Hepatocyte (in vitro differentiated cells): ENCODE measurements at regions not wholly inside any gene's neighbourhood (a gene's known extent, or its start where the extent isn't known, plus 50 kb on each side); places are given as distances from the start of the nearest gene placed in this dataset.

ENCODE experiments used
- DNase-seq: peaks from one replicate; pipeline ENCODE4 v3.0.0-alpha.2; 2016; ENCODE audit warnings: low spot score
- H2AFZ ChIP-seq: fragments of 200-600 bp; sonication (generic); 2 replicates; pipeline ENCODE4 v1.6.0; 2016; ENCODE audit warnings: antibody characterized with exemption, mild to moderate bottlenecking
- H3K27ac ChIP-seq: fragments of 200-600 bp; sonication (generic); 2 replicates; pipeline ENCODE4 v1.5.1; 2016; ENCODE audit warnings: mild to moderate bottlenecking
- H3K27me3 ChIP-seq: fragments of 200-600 bp; sonication (generic); 2 replicates; pipeline ENCODE4 v1.6.1; 2016
- H3K36me3 ChIP-seq: fragments of 200-600 bp; sonication (generic); replicated peaks from 2 replicates; pipeline ENCODE4 v1.5.1; 2016; ENCODE audit warnings: low read depth; ENCODE audit not compliant: insufficient read depth
- H3K4me1 ChIP-seq: fragments of 200-600 bp; sonication (generic); 2 replicates; pipeline ENCODE4 v1.5.1; 2016; ENCODE audit warnings: mild to moderate bottlenecking, moderate library complexity; ENCODE audit not compliant: insufficient read depth
- H3K4me2 ChIP-seq: fragments of 200-600 bp; sonication (generic); 2 replicates; pipeline ENCODE4 v1.6.0; 2016
- H3K4me3 ChIP-seq: fragments of 200-600 bp; sonication (generic); 2 replicates; pipeline ENCODE4 v1.5.1; 2016; ENCODE audit warnings: mild to moderate bottlenecking
- H3K79me2 ChIP-seq: fragments of 200-600 bp; sonication (generic); 2 replicates; pipeline ENCODE4 v1.6.0; 2017; ENCODE audit warnings: mild to moderate bottlenecking
- H3K9me2 ChIP-seq: fragments of 200-600 bp; sonication (generic); replicated peaks from 2 replicates; pipeline ENCODE4 v1.6.0; 2017; ENCODE audit warnings: mild to moderate bottlenecking; ENCODE audit not compliant: insufficient read depth
- H3K9me3 ChIP-seq: fragments of 200-600 bp; sonication (generic); 2 replicates; pipeline ENCODE4 v1.5.1; 2016; ENCODE audit warnings: low read depth, mild to moderate bottlenecking
- H4K20me1 ChIP-seq: fragments of 200-600 bp; sonication (generic); 2 replicates; pipeline ENCODE4 v1.6.0; 2016; ENCODE audit warnings: mild to moderate bottlenecking; ENCODE audit not compliant: insufficient read depth, poor library complexity, severe bottlenecking
- EZH2 ChIP-seq: fragments of 200-600 bp; sonication (generic); IDR thresholded peaks from 2 replicates; pipeline ENCODE4 v1.6.1; 2016; ENCODE audit warnings: antibody characterized with exemption, mild to moderate bottlenecking, borderline replicate concordance
- EZH2phosphoT487 ChIP-seq: fragments of 200-600 bp; sonication (generic); IDR thresholded peaks from one replicate; pipeline ENCODE4 v1.6.1; 2018; ENCODE audit warnings: antibody characterized with exemption, mild to moderate bottlenecking, low read depth, moderate library complexity; ENCODE audit not compliant: unreplicated experiment, severe bottlenecking
- WGBS: methylation state at CpG from one replicate; pipeline ENCODE4 v1.1.6; 2016; ENCODE audit warnings: low lambda C conversion rate; ENCODE audit errors: missing lambda C conversion rate; 5-methylcytosine and 5-hydroxymethylcytosine counted together
- TF ChIP-seq, protein P1 (sequence below): fragments of 200-600 bp; sonication (generic); IDR thresholded peaks from 2 replicates; pipeline ENCODE4 v1.5.1; 2016; ENCODE audit warnings: antibody characterized with exemption, mild to moderate bottlenecking; ENCODE audit not compliant: poor library complexity

GRCh38 chr12:90122681-90123080 lies 414.0 kb upstream of the ATP2B1 start:
- Histone ChIP-seq H3K4me2 (no peak overlapping the region), H3K36me3 (no peaks in the 10 kb centered on the region), H3K79me2 (no peaks in the 10 kb centered on the region), H3K4me1 (no peaks in the 10 kb centered on the region), H3K27me3 (no peaks in the 10 kb centered on the region), H4K20me1 (no peaks in the 10 kb centered on the region), H3K9me3 (peaks cover 15% of the 10 kb centered on the region), H2AFZ (no peak overlapping the region), H3K4me3 (no peak overlapping the region), H3K27ac (no peak overlapping the region), H3K9me2 (no peaks in the 10 kb centered on the region)
- WGBS, result 82% methylated on average over 3 of the region's 3 CpGs
- no peak for DNase-seq
- TF ChIP-seq, protein P1, sequence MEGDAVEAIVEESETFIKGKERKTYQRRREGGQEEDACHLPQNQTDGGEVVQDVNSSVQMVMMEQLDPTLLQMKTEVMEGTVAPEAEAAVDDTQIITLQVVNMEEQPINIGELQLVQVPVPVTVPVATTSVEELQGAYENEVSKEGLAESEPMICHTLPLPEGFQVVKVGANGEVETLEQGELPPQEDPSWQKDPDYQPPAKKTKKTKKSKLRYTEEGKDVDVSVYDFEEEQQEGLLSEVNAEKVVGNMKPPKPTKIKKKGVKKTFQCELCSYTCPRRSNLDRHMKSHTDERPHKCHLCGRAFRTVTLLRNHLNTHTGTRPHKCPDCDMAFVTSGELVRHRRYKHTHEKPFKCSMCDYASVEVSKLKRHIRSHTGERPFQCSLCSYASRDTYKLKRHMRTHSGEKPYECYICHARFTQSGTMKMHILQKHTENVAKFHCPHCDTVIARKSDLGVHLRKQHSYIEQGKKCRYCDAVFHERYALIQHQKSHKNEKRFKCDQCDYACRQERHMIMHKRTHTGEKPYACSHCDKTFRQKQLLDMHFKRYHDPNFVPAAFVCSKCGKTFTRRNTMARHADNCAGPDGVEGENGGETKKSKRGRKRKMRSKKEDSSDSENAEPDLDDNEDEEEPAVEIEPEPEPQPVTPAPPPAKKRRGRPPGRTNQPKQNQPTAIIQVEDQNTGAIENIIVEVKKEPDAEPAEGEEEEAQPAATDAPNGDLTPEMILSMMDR, result no peak
- no peak for TF ChIP-seq EZH2
- no peak for TF ChIP-seq EZH2phosphoT487

GRCh38 chr12:90120627-90121026 lies 412.0 kb upstream of the ATP2B1 start:
- no peaks in the 10 kb centered on the region for H3K36me3 ChIP-seq
- peaks cover 15% of the 10 kb centered on the region for H3K9me3 ChIP-seq
- no peak overlapping the region for H3K4me3 ChIP-seq
- TF ChIP-seq EZH2phosphoT487 (no peak), EZH2 (no peak)
- TF ChIP-seq, protein P1, result no peak
- H3K27me3 ChIP-seq, result no peaks in the 10 kb centered on the region
- H3K4me2 ChIP-seq, result no peak overlapping the region
- no peaks in the 10 kb centered on the region for H3K4me1 ChIP-seq
- no peaks in the 10 kb centered on the region for H4K20me1 ChIP-seq
- H2AFZ ChIP-seq, result no peak overlapping the region
- no peaks in the 10 kb centered on the region for H3K79me2 ChIP-seq
- H3K9me2 ChIP-seq, result no peaks in the 10 kb centered on the region
- DNase-seq, result no peak
- H3K27ac ChIP-seq, result no peak overlapping the region

DNA sequence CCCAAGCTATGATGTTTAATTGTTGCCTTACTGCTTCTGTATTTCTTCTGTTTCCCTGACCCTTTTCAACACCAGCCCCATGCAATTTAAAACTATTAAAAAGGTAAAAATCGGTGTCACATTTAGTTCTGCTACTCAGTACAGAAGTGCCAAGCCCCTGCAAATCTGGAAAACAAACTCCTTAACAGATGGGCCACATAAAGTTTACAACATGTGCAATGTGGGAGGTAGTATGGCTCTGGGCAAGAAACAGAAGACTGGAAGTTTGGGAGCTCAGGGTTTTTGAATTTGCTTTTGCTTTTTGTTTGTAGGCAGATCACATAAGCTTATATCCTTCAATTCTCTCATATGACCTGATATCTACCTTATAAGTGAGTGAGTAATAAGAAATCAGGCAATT lies 404.0 kb upstream of the ATP2B1 start:
- H3K4me2 ChIP-seq, result no peak overlapping the region
- H3K4me3 ChIP-seq, result no peak overlapping the region
- no peak overlapping the region for H2AFZ ChIP-seq
- no peak for DNase-seq
- H3K9me3 ChIP-seq, result no peaks in the 10 kb centered on the region
- H3K79me2 ChIP-seq, result no peaks in the 10 kb centered on the region
- no peaks in the 10 kb centered on the region for H4K20me1 ChIP-seq
- no peaks in the 10 kb centered on the region for H3K27me3 ChIP-seq
- WGBS, result 60% methylated on average over 1 of the region's 1 CpG
- no peaks in the 10 kb centered on the region for H3K9me2 ChIP-seq
- H3K36me3 ChIP-seq, result no peaks in the 10 kb centered on the region
- TF ChIP-seq, protein P1, result no peak
- TF ChIP-seq EZH2phosphoT487 (no peak), EZH2 (no peak)
- no peaks in the 10 kb centered on the region for H3K4me1 ChIP-seq
- H3K27ac ChIP-seq, result no peak overlapping the region
